GM13977 (cell line): ENCODE measurements at regions not wholly inside any gene's neighbourhood (a gene's known extent, or its start where the extent isn't known, plus 50 kb on each side); places are given as distances from the start of the nearest gene placed in this dataset.

ENCODE experiments used
- DNase-seq: peaks from one replicate; pipeline ENCODE4 v3.0.0; 2012; ENCODE audit warnings: low spot score
- CTCF ChIP-seq: IDR thresholded peaks from 2 replicates; pipeline ENCODE4 v1.5.1; 2012; ENCODE audit warnings: mild to moderate bottlenecking, control low read depth; ENCODE audit not compliant: insufficient read depth; ENCODE audit errors: extremely low read depth, missing control alignments
- in situ Hi-C: fragments of 300-500 bp; cut with MboI; formaldehyde crosslinking; loops from one replicate; pipeline ENCODE4 v1.12.0; 2022; ENCODE audit warnings: low sequenced_read_pairs, low pct_unique_long_range_greater_than_20kb, mixed read lengths, inconsistent platforms; ENCODE audit not compliant: unreplicated experiment

- peak; percentile 49 for DNase-seq
- in situ Hi-C loops, result no loop called here
- no peak for TF ChIP-seq CTCF
Measured at GRCh38 chr6:164507206-164507940, 802.0 kb downstream of the C6orf118 start.

- in situ Hi-C loops, result no loop called here
- DNase-seq, result no peak
- TF ChIP-seq CTCF, result no peak
Measured at GRCh38 chr6:164505425-164505824, 804.0 kb downstream of the C6orf118 start.

GRCh38 chr6:164502833-164503232 lies 806.6 kb downstream of the C6orf118 start:
- TF ChIP-seq CTCF, result no peak
- in situ Hi-C loops, result no loop called here
- DNase-seq, result no peak

- in situ Hi-C loops, result no loop called here
- no peak for DNase-seq
- no peak for TF ChIP-seq CTCF
Measured at GRCh38 chr6:164495882-164496495, 813.4 kb downstream of the C6orf118 start.

- no peak for DNase-seq
- in situ Hi-C loops, result no loop called here
- TF ChIP-seq CTCF, result no peak
Measured at GRCh38 chr6:164478426-164478825, 831.0 kb downstream of the C6orf118 start.

- no peak for DNase-seq
- in situ Hi-C loops, result no loop called here
- TF ChIP-seq CTCF, result no peak
Measured at GRCh38 chr6:164477790-164478189, 831.6 kb downstream of the C6orf118 start.
